Spleen (tissue), 7 donors: ENCODE measurements at regions not wholly inside any gene's neighbourhood (a gene's known extent, or its start where the extent isn't known, plus 50 kb on each side); places are given as distances from the start of the nearest gene placed in this dataset.

Experiments
- CTCF ChIP-seq, 11 experiments: fragments of 200-600 bp in 7 of 11; fragments of 450-650 bp in 4 of 11; sonication (generic) in 4 of 11; IDR thresholded peaks in 8 of 11; conservative IDR thresholded peaks in 3 of 11; 1 replicate in 7 of 11; 2 replicates in 4 of 11; pipeline versions ENCODE4 v1.4.0 to v1.8.0; 2016 to 2021; ENCODE audit warnings: antibody characterized with exemption in 11 of 11, inconsistent platforms in 4 of 11, mild to moderate bottlenecking in 1 of 11
- POLR2A ChIP-seq, 3 donors: fragments of 450-650 bp; IDR thresholded peaks; one replicate each; pipeline ENCODE4 v1.5.1; 2017; ENCODE audit warnings: antibody characterized with exemption in 3 of 3, mild to moderate bottlenecking in 1 of 3
- POLR2AphosphoS5 ChIP-seq, 3 donors: sonication (generic); formaldehyde crosslinking; IDR thresholded peaks; one replicate each; pipeline ENCODE4 v1.5.1; 2017; ENCODE audit warnings: antibody characterized with exemption in 3 of 3
- donor health status: DM: no; HTN: no; CAD: no; lungs with moderate emphysema.
- donor health status: DM: no; HTN: no; CAD: no.
- donor health status: DM: no; HTN: no; CAD: no.

- TF ChIP-seq POLR2A (IDR thresholded peaks at IDR 0.05) (no peak), CTCF (IDR thresholded peaks at IDR 0.05 in 8 of 11, conservative IDR thresholded peaks at IDR 0.05 in 3 of 11) (no peak), POLR2AphosphoS5 (IDR thresholded peaks at IDR 0.05) (no peak)
Observed at GRCh38 chr17:70374496-70374895, 205.2 kb downstream of the KCNJ2 start.
